Mesenchymal stem cell (in vitro differentiated cells and primary cell): ENCODE measurements at regions not wholly inside any gene's neighbourhood (a gene's known extent, or its start where the extent isn't known, plus 50 kb on each side); places are given as distances from the start of the nearest gene placed in this dataset.

Source experiments
- DNase-seq: peaks from one replicate; pipeline ENCODE4 v3.0.0-alpha.2; 2013
- H2AFZ ChIP-seq: one replicate; pipeline ENCODE4 v1.6.1; 2013; ENCODE audit warnings: low read depth, mild to moderate bottlenecking, control low read depth, inconsistent platforms, low read length, moderate library complexity
- H2AK5ac ChIP-seq: 2 replicates; pipeline ENCODE4 v1.6.1; 2013; ENCODE audit warnings: low read length, moderate library complexity, mild to moderate bottlenecking, inconsistent platforms; ENCODE audit not compliant: severe bottlenecking
- H2BK120ac ChIP-seq: one replicate; pipeline ENCODE4 v1.6.1; 2013; ENCODE audit warnings: low read depth, mild to moderate bottlenecking, inconsistent platforms, low read length, moderate library complexity
- H2BK12ac ChIP-seq, 2 experiments: one replicate each; pipeline ENCODE4 v1.6.1; 2013; ENCODE audit warnings: inconsistent platforms in 2 of 2, low read length in 2 of 2, mild to moderate bottlenecking in 2 of 2, moderate library complexity in 2 of 2, control low read depth in 1 of 2
- H2BK15ac ChIP-seq: one replicate; pipeline ENCODE4 v1.6.1; 2013; ENCODE audit warnings: mild to moderate bottlenecking, low read depth, inconsistent platforms; ENCODE audit not compliant: poor library complexity, severe bottlenecking
- H2BK5ac ChIP-seq: 2 replicates; pipeline ENCODE4 v1.6.1; 2013; ENCODE audit warnings: low read depth, mild to moderate bottlenecking, low read length, control low read depth, inconsistent platforms; ENCODE audit not compliant: poor library complexity, severe bottlenecking
- H3K14ac ChIP-seq, 2 experiments: one replicate each; pipeline ENCODE4 v1.6.1; 2013; ENCODE audit warnings: inconsistent platforms in 2 of 2, low read length in 2 of 2, control low read depth in 1 of 2, mild to moderate bottlenecking in 1 of 2, moderate library complexity in 1 of 2
- H3K18ac ChIP-seq, 2 experiments: one replicate each; pipeline ENCODE4 v1.6.1; 2013; ENCODE audit warnings: inconsistent platforms in 2 of 2, low read length in 2 of 2, control low read depth in 1 of 2, low read depth in 1 of 2, mild to moderate bottlenecking in 1 of 2
- H3K23ac ChIP-seq, 2 experiments: one replicate each; pipeline ENCODE4 v1.6.1; 2013; ENCODE audit warnings: inconsistent platforms in 2 of 2, low read length in 2 of 2, mild to moderate bottlenecking in 2 of 2, moderate library complexity in 2 of 2, control low read depth in 1 of 2
- H3K27ac ChIP-seq: 2 replicates; pipeline ENCODE4 v1.5.1; 2013; ENCODE audit warnings: mild to moderate bottlenecking, moderate library complexity, low read length, control low read depth, inconsistent platforms; ENCODE audit not compliant: poor library complexity, severe bottlenecking
- H3K27me3 ChIP-seq, 2 experiments: 2 replicates each; pipeline versions ENCODE4 v1.6.1 to v1.7.0; 2013; ENCODE audit warnings: low read length in 2 of 2, mild to moderate bottlenecking in 2 of 2, moderate library complexity in 2 of 2, control low read depth in 1 of 2, inconsistent platforms in 1 of 2; ENCODE audit not compliant: control insufficient read depth in 1 of 2, insufficient read depth in 1 of 2
- H3K36me3 ChIP-seq, 2 experiments: 2 replicates each; pipeline versions ENCODE4 v1.6.1 to v1.7.0; 2013; ENCODE audit warnings: low read length in 2 of 2, control low read depth in 1 of 2, inconsistent platforms in 1 of 2, low read depth in 1 of 2, mild to moderate bottlenecking in 1 of 2; ENCODE audit not compliant: insufficient read depth in 2 of 2, control insufficient read depth in 1 of 2
- H3K4ac ChIP-seq, 2 experiments: one replicate each; pipeline ENCODE4 v1.6.1; 2013; ENCODE audit warnings: inconsistent platforms in 2 of 2, low read length in 2 of 2, mild to moderate bottlenecking in 2 of 2, moderate library complexity in 2 of 2, control low read depth in 1 of 2, low read depth in 1 of 2
- H3K4me1 ChIP-seq: 2 replicates; pipeline ENCODE4 v1.6.1; 2013; ENCODE audit warnings: low read depth, low read length, control low read depth; ENCODE audit not compliant: control insufficient read depth, insufficient read depth
- H3K4me2 ChIP-seq: 2 replicates; pipeline ENCODE4 v1.6.1; 2013; ENCODE audit warnings: low read length, mild to moderate bottlenecking, inconsistent platforms; ENCODE audit not compliant: poor library complexity, severe bottlenecking
- H3K4me3 ChIP-seq, 2 experiments: 2 replicates each; pipeline versions ENCODE4 v1.5.1 to v1.7.0; 2013; ENCODE audit warnings: low read length in 2 of 2, mild to moderate bottlenecking in 2 of 2, control low read depth in 1 of 2, low read depth in 1 of 2; ENCODE audit not compliant: insufficient read depth in 1 of 2
- H3K79me1 ChIP-seq: replicated peaks from 2 replicates; pipeline ENCODE4 v1.6.1; 2013; ENCODE audit warnings: mild to moderate bottlenecking, control low read depth, low read length, inconsistent platforms; ENCODE audit not compliant: poor library complexity, severe bottlenecking
- H3K9ac ChIP-seq: 2 replicates; pipeline ENCODE4 v1.7.0; 2013; ENCODE audit warnings: mild to moderate bottlenecking, low read length, moderate library complexity
- H3K9me3 ChIP-seq: 2 replicates; pipeline ENCODE4 v1.7.0; 2013; ENCODE audit warnings: mild to moderate bottlenecking, low read length; ENCODE audit not compliant: control insufficient read depth
- H4K8ac ChIP-seq: one replicate; pipeline ENCODE4 v1.6.1; 2013; ENCODE audit warnings: inconsistent platforms, mild to moderate bottlenecking, low read length, moderate library complexity
- H4K91ac ChIP-seq: one replicate; pipeline ENCODE4 v1.6.1; 2013; ENCODE audit warnings: mild to moderate bottlenecking, low read length, inconsistent platforms
- WGBS: methylation state at CpG from one replicate; pipeline ENCODE4 v1.1.7; 2013; ENCODE audit warnings: mixed read lengths; 5-methylcytosine and 5-hydroxymethylcytosine counted together

DNA sequence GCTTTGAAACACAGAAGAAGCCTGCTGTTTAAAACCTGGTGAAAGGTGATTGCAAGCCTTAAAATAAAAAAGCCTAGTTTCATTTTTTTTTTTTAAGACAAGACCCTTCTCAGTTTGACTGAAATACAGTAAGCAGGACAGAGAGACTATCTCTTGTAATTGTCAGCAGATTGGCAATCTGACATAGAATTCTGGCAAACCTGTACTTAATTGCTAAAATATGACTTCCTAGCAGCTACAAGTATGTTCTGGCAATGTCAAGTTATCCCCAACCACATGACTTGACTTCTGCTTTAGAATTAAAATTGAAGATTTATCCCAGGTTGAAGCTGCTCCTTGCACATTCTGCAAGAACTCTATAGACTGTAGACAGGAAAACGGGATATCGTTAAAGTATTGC lies 232.8 kb upstream of the NR2F2 start:
- H2AFZ ChIP-seq = no peak overlapping the region
- no peaks in the 10 kb centered on the region for H3K9me3 ChIP-seq
- no peak overlapping the region for H2BK12ac ChIP-seq
- H3K79me1 ChIP-seq = no peaks in the 10 kb centered on the region
- H3K27ac ChIP-seq = no peak overlapping the region
- no peak overlapping the region for H3K4ac ChIP-seq
- DNase-seq = no peak
- H2BK120ac ChIP-seq = no peak overlapping the region
- H2BK5ac ChIP-seq = no peak overlapping the region
- no peaks in the 10 kb centered on the region for H3K36me3 ChIP-seq
- H2AK5ac ChIP-seq = no peak overlapping the region
- no peak overlapping the region for H3K23ac ChIP-seq
- no peak overlapping the region for H3K4me3 ChIP-seq
- H4K91ac ChIP-seq = no peak overlapping the region
- peaks cover 0 to 4% of the 10 kb centered on the region in 2 experiments for H3K27me3 ChIP-seq
- no peak overlapping the region for H3K14ac ChIP-seq
- no peak overlapping the region for H3K4me2 ChIP-seq
- no CpG with 5 or more reads among the region's 2 CpGs for WGBS
- H4K8ac ChIP-seq = no peak overlapping the region
- no peak overlapping the region for H3K9ac ChIP-seq
- no peak overlapping the region for H2BK15ac ChIP-seq
- H3K18ac ChIP-seq = no peak overlapping the region
- H3K4me1 ChIP-seq = no peaks in the 10 kb centered on the region

- Histone ChIP-seq H4K91ac (no peak overlapping the region), H2BK120ac (no peak overlapping the region), H3K36me3 (no peaks in the 10 kb centered on the region), H2AK5ac (no peak overlapping the region), H2BK5ac (no peak overlapping the region), H3K4ac (no peak overlapping the region), H3K4me3 (no peak overlapping the region), H2BK12ac (no peak overlapping the region), H3K4me1 (no peaks in the 10 kb centered on the region), H3K4me2 (no peak overlapping the region), H4K8ac (no peak overlapping the region), H3K27ac (no peak overlapping the region), H3K79me1 (no peaks in the 10 kb centered on the region), H2BK15ac (peak overlapping the region; percentile 48), H3K23ac (no peak overlapping the region), H3K27me3 (peaks cover 0 to 4% of the 10 kb centered on the region in 2 experiments), H3K18ac (no peak overlapping the region), H2AFZ (no peak overlapping the region), H3K9ac (no peak overlapping the region), H3K9me3 (no peaks in the 10 kb centered on the region), H3K14ac (no peak overlapping the region)
- no peak for DNase-seq
- 90% methylated on average over 6 of the region's 6 CpGs for WGBS
These were observed 227.9 kb upstream of the NR2F2 start for GRCh38 chr15:96102631-96103030.

- H2BK5ac ChIP-seq = no peak overlapping the region
- H4K91ac ChIP-seq = no peak overlapping the region
- H3K9ac ChIP-seq = no peak overlapping the region
- no peak overlapping the region for H2BK12ac ChIP-seq
- 100% methylated on average over 1 of the region's 1 CpG for WGBS
- no peaks in the 10 kb centered on the region for H3K27me3 ChIP-seq
- DNase-seq = no peak
- H2AK5ac ChIP-seq = no peak overlapping the region
- no peaks in the 10 kb centered on the region for H3K79me1 ChIP-seq
- no peaks in the 10 kb centered on the region for H3K9me3 ChIP-seq
- no peak overlapping the region for H2AFZ ChIP-seq
- no peaks in the 10 kb centered on the region for H3K36me3 ChIP-seq
- no peak overlapping the region for H2BK15ac ChIP-seq
- no peak overlapping the region for H3K4ac ChIP-seq
- no peaks in the 10 kb centered on the region for H3K4me1 ChIP-seq
- no peak overlapping the region for H2BK120ac ChIP-seq
- H3K23ac ChIP-seq = no peak overlapping the region
- no peak overlapping the region for H3K4me2 ChIP-seq
- H3K4me3 ChIP-seq = no peak overlapping the region
- H3K27ac ChIP-seq = no peak overlapping the region
- no peak overlapping the region for H3K14ac ChIP-seq
- no peak overlapping the region for H4K8ac ChIP-seq
- no peak overlapping the region for H3K18ac ChIP-seq
These were observed 224.3 kb upstream of the NR2F2 start for GRCh38 chr15:96106181-96106580.

DNA sequence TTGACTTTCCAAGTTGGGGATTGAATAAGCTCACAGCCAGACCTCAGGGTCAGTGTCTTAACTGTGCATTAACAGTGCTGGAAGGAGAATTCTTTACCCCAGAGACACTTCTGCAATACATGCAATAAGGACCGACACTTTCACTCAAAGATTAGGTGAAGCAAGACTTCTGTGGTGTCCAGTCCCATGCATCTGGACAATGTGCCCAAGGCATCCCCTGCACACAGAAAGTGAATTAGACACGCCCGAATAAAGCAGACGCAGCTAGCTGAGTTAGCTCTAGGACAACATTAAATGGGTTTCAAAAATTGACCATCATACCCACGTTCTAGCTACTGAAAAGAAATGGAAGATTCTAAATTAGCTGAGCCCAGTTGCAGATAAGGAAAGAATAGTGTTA lies 223.9 kb upstream of the NR2F2 start:
- no peak overlapping the region for H2BK15ac ChIP-seq
- H2BK12ac ChIP-seq = no peak overlapping the region
- H3K27ac ChIP-seq = no peak overlapping the region
- DNase-seq = no peak
- no peaks in the 10 kb centered on the region for H3K36me3 ChIP-seq
- no peak overlapping the region for H3K4me2 ChIP-seq
- no peak overlapping the region for H3K23ac ChIP-seq
- no peak overlapping the region for H3K4me3 ChIP-seq
- H2AK5ac ChIP-seq = no peak overlapping the region
- no peak overlapping the region for H2BK120ac ChIP-seq
- H3K18ac ChIP-seq = no peak overlapping the region
- H4K8ac ChIP-seq = no peak overlapping the region
- H3K9me3 ChIP-seq = no peaks in the 10 kb centered on the region
- H3K4me1 ChIP-seq = no peaks in the 10 kb centered on the region
- H3K14ac ChIP-seq = no peak overlapping the region
- H4K91ac ChIP-seq = no peak overlapping the region
- no peaks in the 10 kb centered on the region for H3K79me1 ChIP-seq
- WGBS = 98% methylated on average over 5 of the region's 5 CpGs
- no peak overlapping the region for H3K9ac ChIP-seq
- no peak overlapping the region for H3K4ac ChIP-seq
- no peaks in the 10 kb centered on the region for H3K27me3 ChIP-seq
- H2BK5ac ChIP-seq = no peak overlapping the region
- no peak overlapping the region for H2AFZ ChIP-seq
